OCI-M1 (cell line): ENCODE measurements at regions not wholly inside any gene's neighbourhood (a gene's known extent, or its start where the extent isn't known, plus 50 kb on each side); places are given as distances from the start of the nearest gene placed in this dataset.
"Not testable (repeated sequence)": the region's sequence is repeated elsewhere in the genome, so short reads cannot be mapped to it uniquely, and the experiment has no call there.

Source experiments
- DNase-seq: peaks from one replicate; lab custom pipeline; 2025; lab: John Stamatoyannopoulos, UW

- no peak for DNase-seq
Measured at GRCh38 chr1:83130886-83131691, 867.8 kb downstream of the TTLL7 start.

- no peak for DNase-seq
Measured at GRCh38 chr1:83129107-83129506, 869.8 kb downstream of the TTLL7 start.

- no peak for DNase-seq
Measured at GRCh38 chr1:83125456-83125855, 873.5 kb downstream of the TTLL7 start.

- DNase-seq, result no peak
Measured at GRCh38 chr1:83123019-83123418, 875.9 kb downstream of the TTLL7 start.

GRCh38 chr1:83118472-83118871 is 880.5 kb downstream of the TTLL7 start:
- no peak for DNase-seq

- DNase-seq, result not testable (repeated sequence)
Measured at GRCh38 chr1:83117030-83117429, 881.9 kb downstream of the TTLL7 start.

GRCh38 chr1:83115785-83116184 is 883.1 kb downstream of the TTLL7 start:
- DNase-seq, result no peak

GRCh38 chr1:83114136-83114834 is 884.6 kb downstream of the TTLL7 start:
- DNase-seq, result no peak

GRCh38 chr1:83113652-83114051 is 885.3 kb downstream of the TTLL7 start:
- peak; percentile 15 for DNase-seq

GRCh38 chr1:83112248-83112885 is 886.6 kb downstream of the TTLL7 start:
- no peak for DNase-seq

- no peak for DNase-seq
Measured at GRCh38 chr1:83110156-83110555, 888.8 kb downstream of the TTLL7 start.

GRCh38 chr1:83109692-83110091 is 889.2 kb downstream of the TTLL7 start:
- DNase-seq, result no peak

GRCh38 chr1:83104558-83104957 is 894.4 kb downstream of the TTLL7 start:
- no peak for DNase-seq

- DNase-seq, result no peak
Measured at GRCh38 chr1:83103341-83103740, 895.6 kb downstream of the TTLL7 start.

- peak; percentile 16 for DNase-seq
Measured at GRCh38 chr1:83102630-83103071, 896.3 kb downstream of the TTLL7 start.

GRCh38 chr1:83101406-83101805 is 897.5 kb downstream of the TTLL7 start:
- no peak for DNase-seq

- DNase-seq, result no peak
Measured at GRCh38 chr1:83100133-83100532, 898.8 kb downstream of the TTLL7 start.

- no peak for DNase-seq
Measured at GRCh38 chr1:83098791-83099190, 900.1 kb downstream of the TTLL7 start.

GRCh38 chr1:83098131-83098530 is 900.8 kb downstream of the TTLL7 start:
- DNase-seq, result no peak

- DNase-seq, result no peak
Measured at GRCh38 chr1:83097715-83098114, 901.2 kb downstream of the TTLL7 start.

GRCh38 chr1:83095570-83095969 is 903.4 kb downstream of the TTLL7 start:
- no peak for DNase-seq

- DNase-seq, result no peak
Measured at GRCh38 chr1:83090195-83090594, 908.7 kb downstream of the TTLL7 start.

GRCh38 chr1:83087851-83088250 is 911.1 kb downstream of the TTLL7 start:
- peak; percentile 12 for DNase-seq
